Keratinocyte (primary cell): ENCODE measurements at regions not wholly inside any gene's neighbourhood (a gene's known extent, or its start where the extent isn't known, plus 50 kb on each side); places are given as distances from the start of the nearest gene placed in this dataset.

Experiments
- CTCF ChIP-seq, 3 experiments: IDR thresholded peaks in 1 of 3; conservative IDR thresholded peaks in 1 of 3; optimal IDR thresholded peaks in 1 of 3; 2 replicates in 2 of 3; 3 replicates in 1 of 3; pipeline versions ENCODE3 to v1.5.1; 2011; ENCODE audit warnings: low read length in 3 of 3, mild to moderate bottlenecking in 3 of 3, moderate library complexity in 2 of 3, control low read depth in 1 of 3, inconsistent platforms in 1 of 3; ENCODE audit not compliant: insufficient read depth in 2 of 3; ENCODE audit errors: extremely low read depth in 1 of 3
- EZH2 ChIP-seq: IDR thresholded peaks from one replicate; pipeline ENCODE4 v1.6.1; 2012; ENCODE audit warnings: inconsistent platforms, mild to moderate bottlenecking, low read length, moderate library complexity

GRCh38 chr5:74392711-74393351 is 247.7 kb downstream of the ENC1 start:
- TF ChIP-seq CTCF (optimal IDR thresholded peaks at IDR 0.05 in 1 of 3, IDR thresholded peaks at IDR 0.05 in 1 of 3, conservative IDR thresholded peaks at IDR 0.05 in 1 of 3; ENCODE audit: extremely low read depth in 1 of 3, insufficient read depth in 2 of 3, low read length in 3 of 3) (no peak), EZH2 (no peak)
